Neuronal stem cell (in vitro differentiated cells): ENCODE measurements at regions not wholly inside any gene's neighbourhood (a gene's known extent, or its start where the extent isn't known, plus 50 kb on each side); places are given as distances from the start of the nearest gene placed in this dataset.

Experiments
- DNase-seq: peaks from one replicate; pipeline ENCODE4 v3.0.0-alpha.2; 2013; ENCODE audit warnings: low spot score
- H2AFZ ChIP-seq: one replicate; pipeline ENCODE4 v1.6.1; 2013; ENCODE audit warnings: mild to moderate bottlenecking, low read length, inconsistent platforms
- H2AK5ac ChIP-seq: 2 replicates; pipeline ENCODE4 v1.6.1; 2013; ENCODE audit warnings: low read depth, mild to moderate bottlenecking, inconsistent platforms, low read length, moderate library complexity, mixed read lengths
- H2BK120ac ChIP-seq: 2 replicates; pipeline ENCODE4 v1.6.1; 2013; ENCODE audit warnings: low read depth, mild to moderate bottlenecking, inconsistent platforms, low read length, moderate library complexity, mixed read lengths
- H2BK12ac ChIP-seq: one replicate; pipeline ENCODE4 v1.6.1; 2013; ENCODE audit warnings: low read length, inconsistent platforms
- H2BK15ac ChIP-seq: 2 replicates; pipeline ENCODE4 v1.6.1; 2013; ENCODE audit warnings: mild to moderate bottlenecking, low read length, inconsistent platforms, mixed read lengths
- H2BK5ac ChIP-seq: one replicate; pipeline ENCODE4 v1.6.1; 2013; ENCODE audit warnings: inconsistent platforms, mild to moderate bottlenecking, low read length, moderate library complexity
- H3K14ac ChIP-seq: one replicate; pipeline ENCODE4 v1.6.1; 2013; ENCODE audit warnings: low read length, inconsistent platforms
- H3K18ac ChIP-seq: 2 replicates; pipeline ENCODE4 v1.6.1; 2013; ENCODE audit warnings: low read length, inconsistent platforms
- H3K23ac ChIP-seq: 2 replicates; pipeline ENCODE4 v1.6.1; 2013; ENCODE audit warnings: low read depth, mild to moderate bottlenecking, mixed read lengths, low read length, inconsistent platforms; ENCODE audit not compliant: poor library complexity
- H3K27ac ChIP-seq: replicated peaks from 3 replicates; pipeline ENCODE4 v1.5.1; 2013; ENCODE audit warnings: low read length, inconsistent platforms
- H3K27me3 ChIP-seq, 3 experiments: 2 replicates each; pipeline ENCODE4 v1.6.1; 2013; ENCODE audit warnings: low read length in 3 of 3, mild to moderate bottlenecking in 2 of 3, inconsistent platforms in 1 of 3, low read depth in 1 of 3, mixed read lengths in 1 of 3, moderate library complexity in 1 of 3; ENCODE audit not compliant: control insufficient read depth in 3 of 3, insufficient read depth in 3 of 3
- H3K36me3 ChIP-seq, 2 donors: replicated peaks in 1 of 2; 2 replicates each; pipeline ENCODE4 v1.6.1; 2013; ENCODE audit warnings: low read length in 2 of 2; ENCODE audit not compliant: control insufficient read depth in 2 of 2, insufficient read depth in 2 of 2
- H3K4ac ChIP-seq: 2 replicates; pipeline ENCODE4 v1.6.1; 2013; ENCODE audit warnings: inconsistent platforms, mild to moderate bottlenecking, low read length, moderate library complexity
- H3K4me1 ChIP-seq, 2 donors: 1 replicate in 1 of 2; 2 replicates in 1 of 2; pipeline ENCODE4 v1.6.1; 2013; ENCODE audit warnings: low read length in 2 of 2, low read depth in 1 of 2; ENCODE audit not compliant: control insufficient read depth in 2 of 2, insufficient read depth in 1 of 2
- H3K4me2 ChIP-seq: one replicate; pipeline ENCODE4 v1.6.1; 2013; ENCODE audit warnings: mild to moderate bottlenecking, low read length, inconsistent platforms; ENCODE audit not compliant: insufficient read depth, poor library complexity, severe bottlenecking
- H3K4me3 ChIP-seq, 2 donors: 2 replicates each; pipeline ENCODE4 v1.5.1; 2013; ENCODE audit warnings: low read length in 2 of 2, mild to moderate bottlenecking in 2 of 2, inconsistent platforms in 1 of 2, moderate library complexity in 1 of 2
- H3K79me1 ChIP-seq: one replicate; pipeline ENCODE4 v1.6.1; 2013; ENCODE audit warnings: low read depth, mild to moderate bottlenecking, inconsistent platforms, low read length, moderate library complexity
- H3K9ac ChIP-seq: one replicate; pipeline ENCODE4 v1.6.1; 2013; ENCODE audit warnings: mild to moderate bottlenecking, low read depth, low read length, inconsistent platforms; ENCODE audit not compliant: poor library complexity
- H3K9me3 ChIP-seq, 2 donors: replicated peaks in 1 of 2; 2 replicates each; pipeline versions ENCODE3 to v1.6.1; 2013; ENCODE audit warnings: low read length in 2 of 2, mild to moderate bottlenecking in 2 of 2, inconsistent platforms in 1 of 2, low read depth in 1 of 2, mixed read lengths in 1 of 2, moderate library complexity in 1 of 2; ENCODE audit not compliant: control insufficient read depth in 2 of 2, insufficient read depth in 1 of 2
- H4K8ac ChIP-seq: one replicate; pipeline ENCODE4 v1.6.1; 2013; ENCODE audit warnings: low read depth, mild to moderate bottlenecking, inconsistent platforms, low read length, moderate library complexity
- H4K91ac ChIP-seq: one replicate; pipeline ENCODE4 v1.6.1; 2013; ENCODE audit warnings: low read length, low read depth, mild to moderate bottlenecking, inconsistent platforms; ENCODE audit not compliant: poor library complexity
- WGBS, 2 donors: extraction: QIAGEN DNeasy Blood & Tissue Kit; methylation state at CpG; one replicate each; pipeline ENCODE4 v1.1.7; 2013; ENCODE audit warnings: missing lambda C conversion rate in 2 of 2, mixed read lengths in 1 of 2; ENCODE audit not compliant: insufficient read length in 2 of 2, insufficient replicate concordance in 1 of 2; ENCODE audit errors: extremely low coverage in 2 of 2; 5-methylcytosine and 5-hydroxymethylcytosine counted together

- Histone ChIP-seq H2BK5ac (no peak overlapping the region), H2AK5ac (no peak overlapping the region), H3K79me1 (no peaks in the 10 kb centered on the region), H3K27me3 (no peaks in the 10 kb centered on the region), H3K27ac (no peak overlapping the region), H3K4me3 (peak overlapping the region in 1 of 2 donors; percentile 27), H2BK15ac (no peak overlapping the region), H3K4ac (no peak overlapping the region), H4K8ac (no peak overlapping the region), H2AFZ (no peak overlapping the region), H3K4me1 (peaks cover 0 to 5% of the 10 kb centered on the region in 2 donors), H3K9me3 (peaks cover 0 to 3% of the 10 kb centered on the region in 2 donors), H3K14ac (no peak overlapping the region), H3K9ac (no peak overlapping the region), H3K18ac (peak overlapping the region; percentile 66), H4K91ac (no peak overlapping the region), H3K23ac (no peak overlapping the region), H2BK120ac (no peak overlapping the region), H2BK12ac (no peak overlapping the region), H3K36me3 (no peaks in the 10 kb centered on the region), H3K4me2 (no peak overlapping the region)
- WGBS, 2 donors, result no CpG with 5 or more reads among the region's 2 CpGs
- DNase-seq, result no peak
Observed at GRCh38 chr2:67286981-67287759, 110.0 kb upstream of the ETAA1 start.

DNA sequence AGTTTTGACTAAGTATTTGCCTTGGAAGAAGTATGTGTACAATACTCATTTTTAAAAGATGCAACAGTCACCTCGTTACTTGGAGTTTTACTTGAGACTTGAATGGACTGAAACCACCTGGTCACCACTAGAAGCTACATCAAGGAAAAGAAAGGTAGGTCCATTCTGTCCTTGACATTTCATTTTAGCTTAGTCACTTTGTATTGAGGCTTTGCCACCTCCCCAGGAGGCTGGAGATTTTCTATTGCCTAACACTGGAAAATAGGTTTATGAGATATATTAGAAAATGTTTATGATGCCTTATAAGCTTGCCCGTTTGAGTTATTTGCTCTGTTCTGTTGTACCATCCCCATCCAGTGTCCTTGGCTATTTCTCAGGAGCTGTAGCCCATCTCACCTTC lies 107.9 kb upstream of the ETAA1 start:
- no peak overlapping the region for H2AFZ ChIP-seq
- H3K9me3 ChIP-seq, result peaks cover 0 to 3% of the 10 kb centered on the region in 2 donors

GRCh38 chr2:67289921-67290371 lies 107.2 kb upstream of the ETAA1 start:
- Histone ChIP-seq H2AK5ac (no peak overlapping the region), H4K91ac (no peak overlapping the region)

More for the DNA sequence above, 107.9 kb upstream of the ETAA1 start:
- DNase-seq, result no peak
- Histone ChIP-seq H3K27me3 (no peaks in the 10 kb centered on the region), H4K91ac (no peak overlapping the region), H3K36me3 (no peaks in the 10 kb centered on the region), H3K4me2 (no peak overlapping the region), H3K4ac (no peak overlapping the region), H3K14ac (no peak overlapping the region), H3K4me3 (no peak overlapping the region), H3K79me1 (no peaks in the 10 kb centered on the region), H4K8ac (no peak overlapping the region), H3K9ac (no peak overlapping the region), H2BK12ac (no peak overlapping the region), H2BK15ac (no peak overlapping the region), H3K18ac (no peak overlapping the region), H3K4me1 (peaks cover 0 to 5% of the 10 kb centered on the region in 2 donors), H2BK120ac (no peak overlapping the region), H2BK5ac (no peak overlapping the region), H3K23ac (no peak overlapping the region), H2AK5ac (no peak overlapping the region), H3K27ac (no peak overlapping the region)
- no CpG with 5 or more reads among the region's 2 CpGs for WGBS, 2 donors

GRCh38 chr2:67290451-67291290 lies 106.5 kb upstream of the ETAA1 start:
- Histone ChIP-seq H3K9me3 (peaks cover 0 to 3% of the 10 kb centered on the region in 2 donors), H3K18ac (no peak overlapping the region), H3K4ac (no peak overlapping the region), H3K27ac (no peak overlapping the region), H3K4me3 (no peak overlapping the region), H3K9ac (no peak overlapping the region), H2AFZ (no peak overlapping the region), H2AK5ac (no peak overlapping the region), H2BK120ac (no peak overlapping the region), H3K27me3 (no peaks in the 10 kb centered on the region), H2BK15ac (no peak overlapping the region), H3K4me2 (no peak overlapping the region), H3K36me3 (no peaks in the 10 kb centered on the region), H3K4me1 (peaks cover 0 to 5% of the 10 kb centered on the region in 2 donors), H2BK5ac (no peak overlapping the region), H4K8ac (no peak overlapping the region), H3K14ac (no peak overlapping the region), H3K79me1 (no peaks in the 10 kb centered on the region), H3K23ac (no peak overlapping the region), H2BK12ac (no peak overlapping the region), H4K91ac (no peak overlapping the region)
- DNase-seq, result no peak
- no CpG with 5 or more reads among the region's 6 CpGs for WGBS, 2 donors

More at GRCh38 chr2:67289921-67290371, 107.2 kb upstream of the ETAA1 start:
- no CpG with 5 or more reads among the region's 1 CpG for WGBS, 2 donors
- no peak overlapping the region for H3K4me2 ChIP-seq
- H3K9me3 ChIP-seq, result peaks cover 0 to 3% of the 10 kb centered on the region in 2 donors
- no peak overlapping the region for H3K23ac ChIP-seq
- H2BK15ac ChIP-seq, result no peak overlapping the region
- no peak overlapping the region for H2AFZ ChIP-seq
- no peak overlapping the region for H2BK12ac ChIP-seq
- no peak overlapping the region for H3K27ac ChIP-seq
- H4K8ac ChIP-seq, result no peak overlapping the region
- no peak for DNase-seq
- no peaks in the 10 kb centered on the region for H3K79me1 ChIP-seq
- H3K27me3 ChIP-seq, result no peaks in the 10 kb centered on the region
- H2BK120ac ChIP-seq, result no peak overlapping the region
- H3K18ac ChIP-seq, result no peak overlapping the region
- H3K4ac ChIP-seq, result no peak overlapping the region
- H2BK5ac ChIP-seq, result no peak overlapping the region
- no peak overlapping the region for H3K4me3 ChIP-seq
- H3K9ac ChIP-seq, result no peak overlapping the region
- H3K14ac ChIP-seq, result no peak overlapping the region
- H3K4me1 ChIP-seq, result peaks cover 0 to 5% of the 10 kb centered on the region in 2 donors
- H3K36me3 ChIP-seq, result no peaks in the 10 kb centered on the region
